NCI-H1436 treated with DMSO at 0.1 percent for 48 hours (cell line): ENCODE measurements at regions not wholly inside any gene's neighbourhood (a gene's known extent, or its start where the extent isn't known, plus 50 kb on each side); places are given as distances from the start of the nearest gene placed in this dataset.
A peak's percentile ranks its signal among the peaks of the same experiment; 100 is the strongest.
"Not testable (repeated sequence)": the region's sequence is repeated elsewhere in the genome, so short reads cannot be mapped to it uniquely, and the experiment has no call there.

ENCODE experiments used
- DNase-seq: peaks from one replicate; lab custom pipeline; 2025; lab: John Stamatoyannopoulos, UW

GRCh38 chr17:20843799-20844553 lies 198.8 kb downstream of the USP22 start:
- not testable (repeated sequence) for DNase-seq

GRCh38 chr17:20848869-20849443 lies 193.9 kb downstream of the USP22 start:
- not testable (repeated sequence) for DNase-seq

- not testable (repeated sequence) for DNase-seq
Measured at GRCh38 chr17:20851591-20852238, 191.1 kb downstream of the USP22 start.

- DNase-seq = peak; percentile 30
Measured at GRCh38 chr17:20852239-20852989, 190.4 kb downstream of the USP22 start.

- no peak for DNase-seq
Measured at GRCh38 chr17:20852990-20853370, 189.8 kb downstream of the USP22 start.

GRCh38 chr17:20855910-20856470 lies 186.8 kb downstream of the USP22 start:
- DNase-seq = not testable (repeated sequence)

- not testable (repeated sequence) for DNase-seq
Measured at GRCh38 chr17:20866444-20867209, 176.2 kb downstream of the USP22 start.

GRCh38 chr17:20867436-20867937 lies 175.3 kb downstream of the USP22 start:
- DNase-seq = not testable (repeated sequence)

- not testable (repeated sequence) for DNase-seq
Measured at GRCh38 chr17:20867938-20868661, 174.7 kb downstream of the USP22 start.

GRCh38 chr17:20868662-20869007 lies 174.2 kb downstream of the USP22 start:
- DNase-seq = not testable (repeated sequence)

- not testable (repeated sequence) for DNase-seq
Measured at GRCh38 chr17:20873173-20873572, 169.6 kb downstream of the USP22 start.

- not testable (repeated sequence) for DNase-seq
Measured at GRCh38 chr17:20873688-20874328, 169.0 kb downstream of the USP22 start.

GRCh38 chr17:20877384-20877783 lies 165.4 kb downstream of the USP22 start:
- DNase-seq = not testable (repeated sequence)

GRCh38 chr17:20890338-20890737 lies 152.5 kb downstream of the USP22 start:
- DNase-seq = no peak

- DNase-seq = not testable (repeated sequence)
Measured at GRCh38 chr17:20895426-20895825, 147.4 kb downstream of the USP22 start.

GRCh38 chr17:20896153-20896649 lies 146.6 kb downstream of the USP22 start:
- DNase-seq = no peak

GRCh38 chr17:20898726-20899125 lies 144.1 kb downstream of the USP22 start:
- not testable (repeated sequence) for DNase-seq

- DNase-seq = not testable (repeated sequence)
Measured at GRCh38 chr17:20902496-20902895, 140.3 kb downstream of the USP22 start.

- DNase-seq = not testable (repeated sequence)
Measured at GRCh38 chr17:20903549-20903948, 139.3 kb downstream of the USP22 start.
